ENCODE measurements at regions not wholly inside any gene's neighbourhood (a gene's known extent, or its start where the extent isn't known, plus 50 kb on each side); places are given as distances from the start of the nearest gene placed in this dataset.

- no peak overlapping the region for H3K27ac Mint-ChIP-seq (ENCODE audit: unreplicated experiment)
- Histone ChIP-seq H3K27me3 (ENCODE audit: insufficient read depth, low read length) (no peaks in the 10 kb centered on the region), H2AFZ (ENCODE audit: low read depth, low read length) (no peak overlapping the region), H3K4me2 (ENCODE audit: low read length) (no peak overlapping the region), H3K4me3 (ENCODE audit: insufficient read depth, low read depth, low read length) (no peak overlapping the region), H3K27ac (ENCODE audit: low read depth, low read length) (no peak overlapping the region), H3K9ac (ENCODE audit: low read length) (no peak overlapping the region), H3K4me1 (ENCODE audit: insufficient read depth, low read length) (no peaks in the 10 kb centered on the region), H3K79me2 (ENCODE audit: insufficient read depth, low read length) (no peaks in the 10 kb centered on the region), H3K36me3 (ENCODE audit: insufficient read depth, low read length) (no peaks in the 10 kb centered on the region), H4K20me1 (ENCODE audit: insufficient read depth, low read length) (no peaks in the 10 kb centered on the region), H3K9me3 (ENCODE audit: insufficient read depth, low read depth, low read length) (no peaks in the 10 kb centered on the region)
- DNase-seq (ENCODE audit: low read depth) = no peak
- peaks cover 6% of the 10 kb centered on the region for H3K9me3 Mint-ChIP-seq (ENCODE audit: unreplicated experiment)
- H3K4me1 Mint-ChIP-seq (ENCODE audit: low read depth, unreplicated experiment) = no peaks in the 10 kb centered on the region
- H3K36me3 Mint-ChIP-seq (ENCODE audit: low read depth, unreplicated experiment) = no peaks in the 10 kb centered on the region
- FAIRE-seq = no peak
- H3K27me3 Mint-ChIP-seq (ENCODE audit: low read depth, unreplicated experiment) = no peaks in the 10 kb centered on the region
- TF ChIP-seq EZH2 (IDR thresholded peaks at IDR 0.05; ENCODE audit: insufficient read depth, low read length) (no peak), CTCF (IDR thresholded peaks at IDR 0.05; ENCODE audit: insufficient read depth, low read depth, low read length) (no peak)
- no peak overlapping the region for H3K4me3 Mint-ChIP-seq (ENCODE audit: unreplicated experiment)
Observed at GRCh38 chr4:22031423-22031822, 82.9 kb upstream of the KCNIP4 start.

- H3K4me1 ChIP-seq (ENCODE audit: insufficient read depth, low read length) = no peaks in the 10 kb centered on the region
- no peak overlapping the region for H3K4me2 ChIP-seq (ENCODE audit: low read length)
- Mint-ChIP-seq H3K36me3 (ENCODE audit: low read depth, unreplicated experiment) (no peaks in the 10 kb centered on the region), H3K27me3 (ENCODE audit: low read depth, unreplicated experiment) (no peaks in the 10 kb centered on the region), H3K9me3 (ENCODE audit: unreplicated experiment) (peaks cover 6% of the 10 kb centered on the region), H3K27ac (ENCODE audit: unreplicated experiment) (no peak overlapping the region), H3K4me1 (ENCODE audit: low read depth, unreplicated experiment) (no peaks in the 10 kb centered on the region), H3K4me3 (ENCODE audit: unreplicated experiment) (no peak overlapping the region)
- H2AFZ ChIP-seq (ENCODE audit: low read depth, low read length) = no peak overlapping the region
- H3K79me2 ChIP-seq (ENCODE audit: insufficient read depth, low read length) = no peaks in the 10 kb centered on the region
- H3K4me3 ChIP-seq (ENCODE audit: insufficient read depth, low read depth, low read length) = no peak overlapping the region
- DNase-seq (ENCODE audit: low read depth) (no peak), FAIRE-seq (no peak)
- H4K20me1 ChIP-seq (ENCODE audit: insufficient read depth, low read length) = no peaks in the 10 kb centered on the region
- no peaks in the 10 kb centered on the region for H3K27me3 ChIP-seq (ENCODE audit: insufficient read depth, low read length)
- H3K36me3 ChIP-seq (ENCODE audit: insufficient read depth, low read length) = no peaks in the 10 kb centered on the region
- H3K9me3 ChIP-seq (ENCODE audit: insufficient read depth, low read depth, low read length) = no peaks in the 10 kb centered on the region
- no peak overlapping the region for H3K27ac ChIP-seq (ENCODE audit: low read depth, low read length)
- no peak for TF ChIP-seq CTCF (IDR thresholded peaks at IDR 0.05; ENCODE audit: insufficient read depth, low read depth, low read length)
- TF ChIP-seq EZH2 (IDR thresholded peaks at IDR 0.05; ENCODE audit: insufficient read depth, low read length) = no peak
- H3K9ac ChIP-seq (ENCODE audit: low read length) = no peak overlapping the region
Observed at GRCh38 chr4:22030881-22031280, 82.3 kb upstream of the KCNIP4 start.

- no peak overlapping the region for H3K27ac Mint-ChIP-seq (ENCODE audit: unreplicated experiment)
- no peak overlapping the region for H3K27ac ChIP-seq (ENCODE audit: low read depth, low read length)
Observed at GRCh38 chr4:22030307-22030706, 81.7 kb upstream of the KCNIP4 start.

More at GRCh38 chr4:22030307-22030706, 81.7 kb upstream of the KCNIP4 start:
- no peaks in the 10 kb centered on the region for H3K36me3 ChIP-seq (ENCODE audit: insufficient read depth, low read length)
- no peaks in the 10 kb centered on the region for H3K79me2 ChIP-seq (ENCODE audit: insufficient read depth, low read length)
- no peak for FAIRE-seq
- no peak overlapping the region for H3K4me3 ChIP-seq (ENCODE audit: insufficient read depth, low read depth, low read length)
- no peak for DNase-seq (ENCODE audit: low read depth)
- no peaks in the 10 kb centered on the region for H3K27me3 Mint-ChIP-seq (ENCODE audit: low read depth, unreplicated experiment)
- TF ChIP-seq CTCF (IDR thresholded peaks at IDR 0.05; ENCODE audit: insufficient read depth, low read depth, low read length) (no peak), EZH2 (IDR thresholded peaks at IDR 0.05; ENCODE audit: insufficient read depth, low read length) (no peak)
- H3K4me1 ChIP-seq (ENCODE audit: insufficient read depth, low read length) = no peaks in the 10 kb centered on the region
- H3K27me3 ChIP-seq (ENCODE audit: insufficient read depth, low read length) = no peaks in the 10 kb centered on the region
- no peaks in the 10 kb centered on the region for H3K36me3 Mint-ChIP-seq (ENCODE audit: low read depth, unreplicated experiment)
- no peaks in the 10 kb centered on the region for H3K9me3 ChIP-seq (ENCODE audit: insufficient read depth, low read depth, low read length)
- no peak overlapping the region for H3K4me3 Mint-ChIP-seq (ENCODE audit: unreplicated experiment)
- no peaks in the 10 kb centered on the region for H4K20me1 ChIP-seq (ENCODE audit: insufficient read depth, low read length)
- no peaks in the 10 kb centered on the region for H3K4me1 Mint-ChIP-seq (ENCODE audit: low read depth, unreplicated experiment)
- no peak overlapping the region for H3K9ac ChIP-seq (ENCODE audit: low read length)
- H3K9me3 Mint-ChIP-seq (ENCODE audit: unreplicated experiment) = peaks cover 6% of the 10 kb centered on the region
- no peak overlapping the region for H3K4me2 ChIP-seq (ENCODE audit: low read length)
- no peak overlapping the region for H2AFZ ChIP-seq (ENCODE audit: low read depth, low read length)

Measured in astrocyte (in vitro differentiated cells and primary cell).